CD4-positive, alpha-beta T cell treated with Interleukin-6 at 100 ng/mL for 8 hours (primary cell): ENCODE measurements at regions not wholly inside any gene's neighbourhood (a gene's known extent, or its start where the extent isn't known, plus 50 kb on each side); places are given as distances from the start of the nearest gene placed in this dataset.
"Not testable (repeated sequence)": the region's sequence is repeated elsewhere in the genome, so short reads cannot be mapped to it uniquely, and the experiment has no call there.

ENCODE experiments used
- DNase-seq: peaks from one replicate; pipeline ENCODE4 v3.0.0-alpha.2; 2020; ENCODE audit warnings: mixed read lengths, low spot score

GRCh38 chr14:89697281-89698060 lies 257.1 kb downstream of the EFCAB11 start:
- no peak for DNase-seq

- no peak for DNase-seq
Observed at GRCh38 chr14:89695846-89696245, 258.7 kb downstream of the EFCAB11 start.

GRCh38 chr14:89690139-89690538 lies 264.4 kb downstream of the EFCAB11 start:
- no peak for DNase-seq

GRCh38 chr14:89689711-89690110 lies 264.8 kb downstream of the EFCAB11 start:
- not testable (repeated sequence) for DNase-seq

- DNase-seq, result no peak
Observed at GRCh38 chr14:89688507-89689211, 265.9 kb downstream of the EFCAB11 start.

- DNase-seq, result not testable (repeated sequence)
Observed at GRCh38 chr14:89687129-89687528, 267.4 kb downstream of the EFCAB11 start.

- DNase-seq, result no peak
Observed at GRCh38 chr14:89684139-89684538, 267.1 kb upstream of the FOXN3 start.

- DNase-seq, result peak; percentile 9
Observed at GRCh38 chr14:89681086-89682018, 264.3 kb upstream of the FOXN3 start.

- no peak for DNase-seq
Observed at GRCh38 chr14:89680156-89680555, 263.1 kb upstream of the FOXN3 start.

GRCh38 chr14:89678768-89679167 lies 261.7 kb upstream of the FOXN3 start:
- DNase-seq, result no peak

GRCh38 chr14:89675590-89675989 lies 258.6 kb upstream of the FOXN3 start:
- DNase-seq, result no peak

GRCh38 chr14:89674936-89675335 lies 257.9 kb upstream of the FOXN3 start:
- no peak for DNase-seq

- no peak for DNase-seq
Observed at GRCh38 chr14:89674240-89674639, 257.2 kb upstream of the FOXN3 start.

- peak; percentile 18 for DNase-seq
Observed at GRCh38 chr14:89673512-89674225, 256.6 kb upstream of the FOXN3 start.

- no peak for DNase-seq
Observed at GRCh38 chr14:89672636-89673511, 255.8 kb upstream of the FOXN3 start.

- DNase-seq, result peak; percentile 1
Observed at GRCh38 chr14:89669193-89669592, 252.2 kb upstream of the FOXN3 start.

- no peak for DNase-seq
Observed at GRCh38 chr14:89667983-89668382, 250.9 kb upstream of the FOXN3 start.

- not testable (repeated sequence) for DNase-seq
Observed at GRCh38 chr14:89665300-89666081, 248.5 kb upstream of the FOXN3 start.

GRCh38 chr14:89661392-89661791 lies 244.4 kb upstream of the FOXN3 start:
- no peak for DNase-seq
